HepG2 (cell line): ENCODE measurements at regions not wholly inside any gene's neighbourhood (a gene's known extent, or its start where the extent isn't known, plus 50 kb on each side); places are given as distances from the start of the nearest gene placed in this dataset.

Experiments
- ATAC-seq: fragments of 200-7000 bp; cut with Tn5 transposase; 3 replicates; pipeline ENCODE4 v1.9.1; 2020; ENCODE audit warnings: mild to moderate bottlenecking, moderate library complexity
- BruUV-seq: library from RNA; stranded (reverse); fragments of 400-500 nt; replicated peaks from 2 replicates; lab custom pipeline; 2021; lab: Mats Ljungman, UMichigan
- CTCF ChIA-PET: fragments of 300-600 bp; formaldehyde crosslinking; extraction: SDS; loops from one replicate; lab custom pipeline; 2021; ENCODE audit warnings: low total read pairs, inconsistent platforms, low intra/inter-chr PET ratio; lab: Yijun Ruan, JAX
- POLR2A ChIA-PET: fragments of 350-600 bp; sonication (Branson Sonifier 250); formaldehyde crosslinking; loops from one replicate; lab custom pipeline; 2020; ENCODE audit warnings: antibody characterized with exemption, inconsistent platforms; lab: Yijun Ruan, JAX
- DNase-seq: peaks from one replicate; pipeline ENCODE4 v3.0.0-alpha.2; 2015; ENCODE audit warnings: low spot score
- FAIRE-seq: peaks from 3 replicates; lab custom pipeline; 2011; peaks lifted over from hg19 to GRCh38; lab: Jason Lieb, UNC
- H2AFZ ChIP-seq: one replicate; pipeline ENCODE4 v1.6.1; 2011; ENCODE audit warnings: low read length, inconsistent platforms
- H3K27ac ChIP-seq: fragments of 300-600 bp; 3 replicates; pipeline ENCODE4 v1.8.0; 2011; ENCODE audit warnings: mixed run types, mild to moderate bottlenecking, mixed read lengths, low read length, inconsistent platforms; ENCODE audit not compliant: insufficient read depth; ENCODE audit errors: extremely low read length
- H3K27me3 ChIP-seq, 2 experiments: fragments of 200-600 bp in 1 of 2; 2 replicates in 1 of 2; 3 replicates in 1 of 2; pipeline versions ENCODE4 v1.6.0 to v1.8.0; 2011; ENCODE audit warnings: low read length in 2 of 2, mild to moderate bottlenecking in 2 of 2, moderate library complexity in 2 of 2, inconsistent platforms in 1 of 2; ENCODE audit not compliant: insufficient read depth in 2 of 2, control insufficient read depth in 1 of 2
- H3K36me3 ChIP-seq, 2 experiments: fragments of 200-600 bp in 1 of 2; replicated peaks in 1 of 2; 2 replicates in 1 of 2; 3 replicates in 1 of 2; pipeline versions ENCODE4 v1.5.1 to v1.8.0; 2011; ENCODE audit warnings: low read length in 2 of 2, inconsistent platforms in 1 of 2; ENCODE audit not compliant: insufficient read depth in 2 of 2, control insufficient read depth in 1 of 2
- H3K4me1 ChIP-seq: 2 replicates; pipeline ENCODE4 v1.5.1; 2012; ENCODE audit warnings: low read length, inconsistent platforms; ENCODE audit not compliant: insufficient read depth
- H3K4me2 ChIP-seq: 2 replicates; pipeline ENCODE4 v1.6.0; 2011; ENCODE audit warnings: low read depth, low read length, inconsistent platforms
- H3K4me3 ChIP-seq, 3 experiments: fragments of 200-600 bp in 1 of 3; sonication (generic), shearing (Covaris generic) in 1 of 3; replicated peaks in 1 of 3; 2 replicates each; pipeline ENCODE4 v1.5.1; 2011 to 2016; ENCODE audit warnings: low read length in 3 of 3, inconsistent platforms in 2 of 3, low read depth in 2 of 3, mild to moderate bottlenecking in 2 of 3, control low read depth in 1 of 3, mixed read lengths in 1 of 3; ENCODE audit not compliant: insufficient read depth in 1 of 3
- H3K79me2 ChIP-seq: one replicate; pipeline ENCODE4 v1.6.1; 2011; ENCODE audit warnings: low read length, inconsistent platforms; ENCODE audit not compliant: insufficient read depth
- H3K9ac ChIP-seq: 2 replicates; pipeline ENCODE4 v1.6.0; 2011; ENCODE audit warnings: mild to moderate bottlenecking, low read depth, low read length, inconsistent platforms; ENCODE audit not compliant: insufficient read depth
- H3K9me3 ChIP-seq: 2 replicates; pipeline ENCODE4 v1.5.1; 2012; ENCODE audit warnings: mild to moderate bottlenecking, low read length
- H4K20me1 ChIP-seq: 2 replicates; pipeline ENCODE4 v1.6.0; 2011; ENCODE audit warnings: inconsistent platforms, mild to moderate bottlenecking, low read length, moderate library complexity; ENCODE audit not compliant: insufficient read depth
- HNRNPK ChIP-seq: fragments of 200-400 bp; formaldehyde crosslinking; IDR thresholded peaks from 2 replicates; pipeline ENCODE4 v1.6.1; 2018; ENCODE audit warnings: low read length, low read depth, moderate library complexity, mild to moderate bottlenecking; ENCODE audit not compliant: poor library complexity, severe bottlenecking
- MAZ ChIP-seq, 2 experiments: sonication (generic) in 1 of 2; formaldehyde crosslinking in 1 of 2; IDR thresholded peaks; 2 replicates each; pipeline versions ENCODE4 v1.5.0 to v1.6.1; 2012 to 2020; ENCODE audit warnings: low read depth in 2 of 2, mild to moderate bottlenecking in 2 of 2, borderline replicate concordance in 1 of 2, improper control_type of control experiment in 1 of 2, low read length in 1 of 2, missing genetic modification reagents in 1 of 2, moderate library complexity in 1 of 2
- MEIS1 ChIP-seq: sonication (generic); formaldehyde crosslinking; IDR thresholded peaks from 2 replicates; pipeline ENCODE4 v1.9.0; 2021; ENCODE audit warnings: mild to moderate bottlenecking, missing genetic modification reagents, moderate library complexity, borderline replicate concordance
- SP140L ChIP-seq: sonication (generic); formaldehyde crosslinking; IDR thresholded peaks from 2 replicates; pipeline ENCODE4 v1.4.0; 2020; ENCODE audit warnings: missing genetic modification reagents, borderline replicate concordance
- ZFAT ChIP-seq: sonication (generic); formaldehyde crosslinking; conservative IDR thresholded peaks from 2 replicates; pipeline ENCODE4 v1.8.1; 2023; ENCODE audit warnings: missing genetic modification reagents, inconsistent platforms
- ZKSCAN1 ChIP-seq: fragments of 150-350 bp; IDR thresholded peaks from 2 replicates; pipeline ENCODE4 v1.6.1; 2014; ENCODE audit warnings: low read length
- ZNF496 ChIP-seq: sonication (generic); formaldehyde crosslinking; IDR thresholded peaks from 2 replicates; pipeline ENCODE4 v1.8.1; 2023; ENCODE audit warnings: mild to moderate bottlenecking, moderate library complexity, missing genetic modification reagents; ENCODE audit not compliant: insufficient replicate concordance
- ZNF788 ChIP-seq: sonication (generic); formaldehyde crosslinking; IDR thresholded peaks from 2 replicates; pipeline ENCODE4 v1.5.0; 2020; ENCODE audit warnings: mild to moderate bottlenecking, missing genetic modification reagents, borderline replicate concordance
- in situ Hi-C: cut with HindIII; loops from 2 replicates; pipeline ENCODE4 v1.10.0; 2017; ENCODE audit warnings: low pct_unique_long_range_greater_than_20kb; ENCODE audit not compliant: extremely low pct_ligation_motif_present
- intact Hi-C: fragments of 100-400 bp; cut with micrococcal nuclease; formaldehyde crosslinking; loops from one replicate; pipeline ENCODE4 v1.10.0; 2022; ENCODE audit not compliant: unreplicated experiment
- TF ChIP-seq, protein P1 (sequence below): sonication (generic); formaldehyde crosslinking; conservative IDR thresholded peaks from 2 replicates; pipeline ENCODE4 v1.4.0; 2020; ENCODE audit warnings: missing genetic modification reagents
- TF ChIP-seq, protein P2 (sequence below): IDR thresholded peaks from 2 replicates; pipeline ENCODE4 v1.6.1; 2016; ENCODE audit warnings: missing genetic modification reagents, missing compliant biosample characterization

DNA sequence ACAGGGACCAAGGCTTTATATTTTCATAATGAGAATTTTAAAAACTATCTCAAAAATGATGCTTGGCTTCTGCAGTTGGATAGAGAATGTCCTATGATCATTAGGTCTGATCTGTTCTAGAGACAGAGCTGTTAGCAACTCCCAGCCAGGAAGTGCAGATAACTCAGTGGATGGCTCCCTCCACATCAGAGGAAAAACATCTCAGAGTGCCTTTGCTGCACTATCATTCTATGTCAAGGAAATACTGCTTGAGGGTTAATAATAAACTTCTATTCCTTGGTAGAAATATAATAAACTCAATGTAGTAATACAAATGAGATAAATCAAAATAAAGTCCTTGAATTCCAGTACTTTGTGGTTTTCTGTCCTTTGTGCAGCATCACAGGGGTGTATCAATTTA lies 78.0 kb upstream of the BET1 start:
- Histone ChIP-seq H3K4me2 (no peak overlapping the region), H3K27ac (no peak overlapping the region), H3K9ac (no peak overlapping the region), H3K79me2 (no peaks in the 10 kb centered on the region), H2AFZ (no peak overlapping the region), H3K36me3 (no peaks in the 10 kb centered on the region), H3K27me3 (no peaks in the 10 kb centered on the region), H4K20me1 (no peaks in the 10 kb centered on the region), H3K9me3 (no peaks in the 10 kb centered on the region), H3K4me1 (no peaks in the 10 kb centered on the region), H3K4me3 (no peak overlapping the region)
- no peak for TF ChIP-seq MEIS1 (CRISPR knock-in tag)
- no peak for TF ChIP-seq SP140L (CRISPR knock-in tag)
- TF ChIP-seq ZKSCAN1, result no peak
- TF ChIP-seq, protein P1, sequence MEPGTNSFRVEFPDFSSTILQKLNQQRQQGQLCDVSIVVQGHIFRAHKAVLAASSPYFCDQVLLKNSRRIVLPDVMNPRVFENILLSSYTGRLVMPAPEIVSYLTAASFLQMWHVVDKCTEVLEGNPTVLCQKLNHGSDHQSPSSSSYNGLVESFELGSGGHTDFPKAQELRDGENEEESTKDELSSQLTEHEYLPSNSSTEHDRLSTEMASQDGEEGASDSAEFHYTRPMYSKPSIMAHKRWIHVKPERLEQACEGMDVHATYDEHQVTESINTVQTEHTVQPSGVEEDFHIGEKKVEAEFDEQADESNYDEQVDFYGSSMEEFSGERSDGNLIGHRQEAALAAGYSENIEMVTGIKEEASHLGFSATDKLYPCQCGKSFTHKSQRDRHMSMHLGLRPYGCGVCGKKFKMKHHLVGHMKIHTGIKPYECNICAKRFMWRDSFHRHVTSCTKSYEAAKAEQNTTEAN (CRISPR knock-in tag), result no peak
- TF ChIP-seq ZNF496 (CRISPR knock-in tag), result no peak
- TF ChIP-seq ZFAT (CRISPR knock-in tag), result no peak
- TF ChIP-seq MAZ (IDR thresholded peaks at IDR 0.05; ENCODE audit: borderline replicate concordance, low read depth, low read length), result no peak
- no peak for TF ChIP-seq MAZ (CRISPR knock-in tag; IDR thresholded peaks at IDR 0.05; ENCODE audit: low read depth)
- no peak for TF ChIP-seq ZNF788
- no peak for TF ChIP-seq HNRNPK
- TF ChIP-seq, protein P2, sequence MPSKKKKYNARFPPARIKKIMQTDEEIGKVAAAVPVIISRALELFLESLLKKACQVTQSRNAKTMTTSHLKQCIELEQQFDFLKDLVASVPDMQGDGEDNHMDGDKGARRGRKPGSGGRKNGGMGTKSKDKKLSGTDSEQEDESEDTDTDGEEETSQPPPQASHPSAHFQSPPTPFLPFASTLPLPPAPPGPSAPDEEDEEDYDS (CRISPR knock-in tag), result no peak
- FAIRE-seq (no peak), ATAC-seq (no peak), DNase-seq (no peak)
- POLR2A ChIA-PET, result no interaction called here
- in situ Hi-C loops (no loop called here), intact Hi-C loops (loop anchor here (10.0 kb wide), 1 partner anchor 837 kb away; no protein-coding TSS in a partner anchor)
- CTCF ChIA-PET, result no interaction called here
- no TSS peak for BruUV-seq
